LNCAP (cell line): ENCODE measurements at regions not wholly inside any gene's neighbourhood (a gene's known extent, or its start where the extent isn't known, plus 50 kb on each side); places are given as distances from the start of the nearest gene placed in this dataset.

Source experiments
- CTCF ChIP-seq: fragments of 450-650 bp; IDR thresholded peaks from 2 replicates; pipeline ENCODE4 v1.5.1; 2017; ENCODE audit warnings: mild to moderate bottlenecking

- peak; percentile 98 for TF ChIP-seq CTCF
Measured at GRCh38 chr20:40968816-40969562, 59.6 kb upstream of the TOP1 start.

GRCh38 chr20:40970218-40970617 is 58.4 kb upstream of the TOP1 start:
- no peak for TF ChIP-seq CTCF

- no peak for TF ChIP-seq CTCF
Measured at GRCh38 chr20:40977218-40977617, 51.4 kb upstream of the TOP1 start.

GRCh38 chr20:40978761-40979160 is 49.9 kb upstream of the TOP1 start:
- TF ChIP-seq CTCF: no peak
